Ishikawa (cell line): ENCODE measurements at regions not wholly inside any gene's neighbourhood (a gene's known extent, or its start where the extent isn't known, plus 50 kb on each side); places are given as distances from the start of the nearest gene placed in this dataset.

Source experiments
- CEBPB ChIP-seq: IDR thresholded peaks from 2 replicates; pipeline ENCODE4 v1.6.1; 2012
- CREB1 ChIP-seq: IDR thresholded peaks from 2 replicates; pipeline ENCODE4 v1.6.1; 2012; ENCODE audit warnings: low read depth
- EGR1 ChIP-seq: IDR thresholded peaks from 2 replicates; pipeline ENCODE4 v1.6.1; 2012
- EP300 ChIP-seq: IDR thresholded peaks from 2 replicates; pipeline ENCODE4 v1.6.1; 2012; ENCODE audit warnings: borderline replicate concordance
- FOXM1 ChIP-seq: IDR thresholded peaks from 2 replicates; pipeline ENCODE4 v1.6.1; 2012; ENCODE audit warnings: low read depth, borderline replicate concordance
- NFIC ChIP-seq: IDR thresholded peaks from 2 replicates; pipeline ENCODE4 v1.6.1; 2012
- RAD21 ChIP-seq: IDR thresholded peaks from 2 replicates; pipeline ENCODE4 v1.6.1; 2012; ENCODE audit warnings: low read depth
- TAF1 ChIP-seq: IDR thresholded peaks from 2 replicates; pipeline ENCODE4 v1.6.1; 2012; ENCODE audit warnings: low read depth, mild to moderate bottlenecking
- TCF12 ChIP-seq: IDR thresholded peaks from 2 replicates; pipeline ENCODE4 v1.6.1; 2012; ENCODE audit warnings: low read depth
- TEAD4 ChIP-seq: IDR thresholded peaks from 2 replicates; pipeline ENCODE4 v1.6.1; 2012
- YY1 ChIP-seq: IDR thresholded peaks from 2 replicates; pipeline ENCODE4 v1.6.1; 2012; ENCODE audit warnings: low read depth
- ZBTB7A ChIP-seq: IDR thresholded peaks from 2 replicates; pipeline ENCODE4 v1.6.1; 2012; ENCODE audit warnings: low read depth
- TF ChIP-seq, protein P1 (sequence below): IDR thresholded peaks from 2 replicates; pipeline ENCODE4 v1.6.1; 2012
- TF ChIP-seq, protein P2 (sequence below): IDR thresholded peaks from 2 replicates; pipeline ENCODE4 v1.6.1; 2012
- TF ChIP-seq, protein P3 (sequence below): IDR thresholded peaks from 2 replicates; pipeline ENCODE4 v1.6.1; 2012; ENCODE audit warnings: low read depth, mild to moderate bottlenecking

DNA sequence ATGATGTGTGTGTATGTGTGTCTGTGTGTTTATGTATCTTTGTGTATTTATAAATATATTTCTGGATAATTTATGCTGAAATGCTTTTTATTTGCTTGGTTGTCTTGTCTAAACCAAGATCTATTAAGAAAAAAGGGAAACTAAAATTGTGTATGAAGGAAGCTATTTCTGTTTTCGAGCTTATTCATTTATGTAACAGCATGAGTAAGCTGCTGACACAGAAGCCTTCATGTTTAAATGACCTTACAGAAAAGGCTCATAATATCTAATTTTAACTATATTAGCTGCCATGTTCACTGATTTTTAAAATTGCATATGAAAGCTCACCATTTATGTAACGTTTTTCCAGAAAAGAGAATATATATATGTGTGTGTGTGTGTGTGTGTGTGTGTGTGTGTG is 392.8 kb downstream of the PTH2R start:
- TF ChIP-seq, protein P1, sequence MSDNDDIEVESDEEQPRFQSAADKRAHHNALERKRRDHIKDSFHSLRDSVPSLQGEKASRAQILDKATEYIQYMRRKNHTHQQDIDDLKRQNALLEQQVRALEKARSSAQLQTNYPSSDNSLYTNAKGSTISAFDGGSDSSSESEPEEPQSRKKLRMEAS: no peak
- TF ChIP-seq TCF12: no peak
- no peak for TF ChIP-seq TEAD4
- TF ChIP-seq TAF1: no peak
- no peak for TF ChIP-seq EGR1
- TF ChIP-seq CREB1: no peak
- no peak for TF ChIP-seq CEBPB
- TF ChIP-seq ZBTB7A: no peak

DNA sequence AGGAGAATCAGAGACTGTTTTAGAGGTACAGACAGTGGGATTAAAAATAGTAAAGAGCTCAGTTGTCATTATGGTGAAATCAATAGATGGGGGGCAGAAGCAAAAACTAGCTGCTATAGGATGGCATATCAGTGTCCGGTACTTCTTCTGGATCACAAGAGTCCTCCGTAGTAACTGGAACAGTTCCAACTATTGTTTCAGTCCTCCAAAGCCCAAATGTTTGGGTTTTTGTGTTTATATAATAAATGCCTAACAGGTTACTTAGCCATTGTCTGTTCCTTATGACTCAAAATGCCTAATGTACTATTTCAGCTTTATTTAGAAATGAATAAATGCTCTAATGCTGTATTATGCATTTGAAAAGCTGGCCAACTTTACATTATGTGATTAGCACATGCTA is 401.2 kb downstream of the PTH2R start:
- TF ChIP-seq ZBTB7A: no peak
- TF ChIP-seq TCF12: no peak

DNA sequence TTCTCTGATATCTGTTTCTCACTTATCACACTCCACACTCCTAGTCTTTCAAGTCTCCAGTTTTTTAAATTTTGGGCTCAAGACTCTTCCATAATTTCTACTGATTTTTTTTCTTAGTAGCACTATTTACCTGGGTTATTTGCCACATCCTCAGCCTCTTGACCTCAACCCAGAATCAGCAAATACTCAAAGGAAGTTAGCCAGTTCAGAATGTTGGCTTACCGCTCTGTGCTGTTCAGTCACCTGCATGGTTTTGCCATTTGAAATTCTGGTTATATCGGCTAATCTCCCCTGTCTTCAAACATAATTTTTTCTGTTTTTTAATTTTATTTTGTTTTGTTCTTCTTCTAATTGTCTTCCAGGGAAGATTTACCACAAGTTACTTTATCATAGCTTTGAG is 412.6 kb downstream of the PTH2R start:
- no peak for TF ChIP-seq EGR1
- no peak for TF ChIP-seq TEAD4
- TF ChIP-seq ZBTB7A: no peak
- TF ChIP-seq RAD21: no peak
- TF ChIP-seq TCF12: no peak
- no peak for TF ChIP-seq NFIC
- TF ChIP-seq CEBPB: no peak
- TF ChIP-seq, protein P2, sequence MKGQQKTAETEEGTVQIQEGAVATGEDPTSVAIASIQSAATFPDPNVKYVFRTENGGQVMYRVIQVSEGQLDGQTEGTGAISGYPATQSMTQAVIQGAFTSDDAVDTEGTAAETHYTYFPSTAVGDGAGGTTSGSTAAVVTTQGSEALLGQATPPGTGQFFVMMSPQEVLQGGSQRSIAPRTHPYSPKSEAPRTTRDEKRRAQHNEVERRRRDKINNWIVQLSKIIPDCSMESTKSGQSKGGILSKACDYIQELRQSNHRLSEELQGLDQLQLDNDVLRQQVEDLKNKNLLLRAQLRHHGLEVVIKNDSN: no peak
- TF ChIP-seq CREB1: no peak
- TF ChIP-seq, protein P3, sequence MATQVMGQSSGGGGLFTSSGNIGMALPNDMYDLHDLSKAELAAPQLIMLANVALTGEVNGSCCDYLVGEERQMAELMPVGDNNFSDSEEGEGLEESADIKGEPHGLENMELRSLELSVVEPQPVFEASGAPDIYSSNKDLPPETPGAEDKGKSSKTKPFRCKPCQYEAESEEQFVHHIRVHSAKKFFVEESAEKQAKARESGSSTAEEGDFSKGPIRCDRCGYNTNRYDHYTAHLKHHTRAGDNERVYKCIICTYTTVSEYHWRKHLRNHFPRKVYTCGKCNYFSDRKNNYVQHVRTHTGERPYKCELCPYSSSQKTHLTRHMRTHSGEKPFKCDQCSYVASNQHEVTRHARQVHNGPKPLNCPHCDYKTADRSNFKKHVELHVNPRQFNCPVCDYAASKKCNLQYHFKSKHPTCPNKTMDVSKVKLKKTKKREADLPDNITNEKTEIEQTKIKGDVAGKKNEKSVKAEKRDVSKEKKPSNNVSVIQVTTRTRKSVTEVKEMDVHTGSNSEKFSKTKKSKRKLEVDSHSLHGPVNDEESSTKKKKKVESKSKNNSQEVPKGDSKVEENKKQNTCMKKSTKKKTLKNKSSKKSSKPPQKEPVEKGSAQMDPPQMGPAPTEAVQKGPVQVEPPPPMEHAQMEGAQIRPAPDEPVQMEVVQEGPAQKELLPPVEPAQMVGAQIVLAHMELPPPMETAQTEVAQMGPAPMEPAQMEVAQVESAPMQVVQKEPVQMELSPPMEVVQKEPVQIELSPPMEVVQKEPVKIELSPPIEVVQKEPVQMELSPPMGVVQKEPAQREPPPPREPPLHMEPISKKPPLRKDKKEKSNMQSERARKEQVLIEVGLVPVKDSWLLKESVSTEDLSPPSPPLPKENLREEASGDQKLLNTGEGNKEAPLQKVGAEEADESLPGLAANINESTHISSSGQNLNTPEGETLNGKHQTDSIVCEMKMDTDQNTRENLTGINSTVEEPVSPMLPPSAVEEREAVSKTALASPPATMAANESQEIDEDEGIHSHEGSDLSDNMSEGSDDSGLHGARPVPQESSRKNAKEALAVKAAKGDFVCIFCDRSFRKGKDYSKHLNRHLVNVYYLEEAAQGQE: no peak
- TF ChIP-seq YY1: no peak
- TF ChIP-seq EP300: no peak
- TF ChIP-seq FOXM1: no peak
- TF ChIP-seq, protein P1: no peak
- no peak for TF ChIP-seq TAF1

DNA sequence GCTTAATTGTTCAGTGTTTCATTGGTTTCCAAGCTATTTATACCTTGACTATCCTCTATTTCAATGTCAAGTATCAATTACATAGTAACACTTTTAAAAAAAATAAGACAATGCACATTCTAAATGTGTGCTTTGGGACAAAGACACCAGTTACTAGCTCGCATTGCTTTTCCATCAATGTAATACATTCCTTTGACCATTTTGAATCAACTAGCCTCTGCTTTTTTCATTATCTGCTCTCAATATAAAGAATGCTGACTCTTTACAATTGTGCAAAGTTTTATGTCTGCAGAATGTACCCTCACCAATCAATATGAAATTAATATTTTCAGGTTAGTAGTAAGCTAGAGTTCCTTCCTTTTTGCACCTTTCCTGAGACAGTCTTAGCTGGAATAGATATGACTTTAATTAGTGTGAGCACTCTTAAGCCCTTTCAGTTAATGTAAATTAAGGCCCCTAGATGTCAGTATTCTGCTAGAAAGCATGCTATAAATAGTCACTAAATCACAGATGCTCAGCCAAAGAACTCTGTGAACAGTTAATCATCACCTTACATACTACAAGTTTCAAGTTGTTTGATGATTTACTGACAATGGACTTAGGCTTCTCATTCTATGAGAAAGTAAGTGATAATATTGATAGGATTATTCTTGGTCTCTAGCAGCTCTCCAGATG is 413.6 kb downstream of the PTH2R start:
- TF ChIP-seq RAD21: peak; percentile 26; the same call in 1 of the 2 replicates
- TF ChIP-seq, protein P2: no peak

DNA sequence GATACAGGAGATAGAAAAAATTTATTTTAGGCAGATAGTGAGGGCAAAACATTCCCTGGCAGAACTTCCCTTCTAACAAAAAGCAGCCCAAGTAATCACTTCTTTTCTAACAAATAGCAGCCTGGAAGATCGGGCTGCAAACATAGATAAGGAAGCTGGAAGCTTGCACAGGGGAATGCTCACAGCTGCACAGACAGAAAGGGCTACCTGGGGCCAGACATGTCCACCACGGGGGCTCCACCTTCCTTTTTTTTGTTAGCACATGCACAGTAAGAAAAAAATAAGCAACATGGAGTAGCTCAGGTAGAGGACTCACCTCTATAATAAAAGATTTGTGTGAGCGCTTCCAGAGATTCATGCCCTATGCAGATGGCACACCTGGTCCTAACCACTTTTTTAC is 420.5 kb downstream of the PTH2R start:
- TF ChIP-seq, protein P1: no peak
- no peak for TF ChIP-seq CREB1
- no peak for TF ChIP-seq TEAD4
- TF ChIP-seq TCF12: no peak
- no peak for TF ChIP-seq CEBPB
- TF ChIP-seq, protein P3: no peak
- TF ChIP-seq EGR1: no peak
- no peak for TF ChIP-seq NFIC
- TF ChIP-seq ZBTB7A: no peak
- TF ChIP-seq FOXM1: no peak
- TF ChIP-seq EP300: no peak
- TF ChIP-seq TAF1: no peak

DNA sequence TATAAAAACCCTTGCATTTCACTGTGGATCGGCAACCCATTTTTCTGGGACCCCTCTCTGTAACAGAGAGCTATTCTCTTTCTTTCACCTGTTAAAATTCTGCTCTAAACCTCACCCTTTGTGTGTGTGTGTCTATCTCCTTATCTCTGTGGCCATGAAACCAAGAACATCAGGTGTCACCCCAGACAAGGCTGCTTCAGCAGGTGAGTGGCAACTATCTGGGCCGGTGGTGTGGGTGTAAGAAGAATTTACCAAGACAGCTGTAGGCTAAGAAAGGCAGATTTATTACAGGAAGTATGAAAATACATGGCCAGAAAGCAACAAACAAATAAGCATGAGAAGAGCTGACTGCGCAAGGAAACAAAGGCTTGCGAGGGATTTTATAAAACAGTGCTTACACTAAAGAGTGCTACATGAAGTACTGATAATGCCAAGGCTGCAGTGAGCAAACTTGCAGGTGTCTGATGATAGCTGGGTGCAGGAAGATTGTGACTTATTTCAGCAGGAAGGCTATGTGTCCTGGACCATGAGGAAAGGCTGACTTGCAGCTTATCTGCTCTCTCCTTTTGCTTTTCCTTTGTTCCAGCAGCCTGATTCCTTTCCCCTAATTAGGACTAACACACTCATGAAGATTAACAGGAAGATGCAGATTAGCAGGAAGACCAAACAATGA is 421.1 kb downstream of the PTH2R start:
- TF ChIP-seq FOXM1 (no peak), TCF12 (no peak), EP300 (no peak), CREB1 (no peak), TAF1 (no peak), RAD21 (no peak), TEAD4 (no peak), EGR1 (no peak), ZBTB7A (no peak), YY1 (no peak)
- TF ChIP-seq, protein P3: no peak
- TF ChIP-seq, protein P1: no peak
